Occipital lobe (tissue), 1 donor: ENCODE measurements at regions not wholly inside any gene's neighbourhood (a gene's known extent, or its start where the extent isn't known, plus 50 kb on each side); places are given as distances from the start of the nearest gene placed in this dataset.
A peak's percentile ranks its signal among the peaks of the same experiment; 100 is the strongest.

Experiments used
- DNase-seq: peaks from one replicate; lab custom pipeline; 2025; lab: John Stamatoyannopoulos, UW

- DNase-seq: no peak
Measured at GRCh38 chr10:4062751-4063150, 277.7 kb upstream of the KLF6 start.

GRCh38 chr10:4062072-4062471 lies 277.1 kb upstream of the KLF6 start:
- no peak for DNase-seq

- DNase-seq: peak; percentile 21
Measured at GRCh38 chr10:4061441-4061951, 276.5 kb upstream of the KLF6 start.

- DNase-seq: no peak
Measured at GRCh38 chr10:4059471-4060138, 274.6 kb upstream of the KLF6 start.

GRCh38 chr10:4058514-4059029 lies 273.6 kb upstream of the KLF6 start:
- no peak for DNase-seq

GRCh38 chr10:4057725-4058513 lies 272.9 kb upstream of the KLF6 start:
- no peak for DNase-seq

GRCh38 chr10:4057021-4057420 lies 272.0 kb upstream of the KLF6 start:
- DNase-seq: no peak

- DNase-seq: no peak
Measured at GRCh38 chr10:4054656-4055435, 269.8 kb upstream of the KLF6 start.

GRCh38 chr10:4053940-4054339 lies 268.9 kb upstream of the KLF6 start:
- DNase-seq: no peak

GRCh38 chr10:4051641-4052151 lies 266.7 kb upstream of the KLF6 start:
- no peak for DNase-seq

- no peak for DNase-seq
Measured at GRCh38 chr10:4051011-4051640, 266.1 kb upstream of the KLF6 start.

- DNase-seq: no peak
Measured at GRCh38 chr10:4050061-4050460, 265.1 kb upstream of the KLF6 start.

GRCh38 chr10:4049348-4049747 lies 264.3 kb upstream of the KLF6 start:
- no peak for DNase-seq

- no peak for DNase-seq
Measured at GRCh38 chr10:4048236-4048864, 263.3 kb upstream of the KLF6 start.

- no peak for DNase-seq
Measured at GRCh38 chr10:4046712-4047354, 261.8 kb upstream of the KLF6 start.

GRCh38 chr10:4046030-4046429 lies 261.0 kb upstream of the KLF6 start:
- no peak for DNase-seq

GRCh38 chr10:4043897-4044665 lies 259.1 kb upstream of the KLF6 start:
- DNase-seq: no peak

GRCh38 chr10:4041635-4042034 lies 256.6 kb upstream of the KLF6 start:
- DNase-seq: no peak

GRCh38 chr10:4038000-4038399 lies 253.0 kb upstream of the KLF6 start:
- DNase-seq: no peak

- DNase-seq: no peak
Measured at GRCh38 chr10:4035599-4035945, 250.6 kb upstream of the KLF6 start.
